ENCODE measurements at regions not wholly inside any gene's neighbourhood (a gene's known extent, or its start where the extent isn't known, plus 50 kb on each side); places are given as distances from the start of the nearest gene placed in this dataset.
"Not testable (repeated sequence)": the region's sequence is repeated elsewhere in the genome, so short reads cannot be mapped to it uniquely, and the experiment has no call there.

- not testable (repeated sequence) for FAIRE-seq; DNase-seq (ENCODE audit: insufficient read length, low spot score)
Observed at GRCh38 chr1:146522812-146523211, 294.0 kb upstream of the NOTCH2NLA start.

- DNase-seq (ENCODE audit: insufficient read length, low spot score); FAIRE-seq: not testable (repeated sequence)
Observed at GRCh38 chr1:146522345-146522744, 293.5 kb upstream of the NOTCH2NLA start.

- not testable (repeated sequence) for FAIRE-seq; DNase-seq (ENCODE audit: insufficient read length, low spot score)
Observed at GRCh38 chr1:146521804-146522203, 293.0 kb upstream of the NOTCH2NLA start.

GRCh38 chr1:146513754-146514153 is 284.9 kb upstream of the NOTCH2NLA start:
- not testable (repeated sequence) for FAIRE-seq; DNase-seq (ENCODE audit: insufficient read length, low spot score)

DNA sequence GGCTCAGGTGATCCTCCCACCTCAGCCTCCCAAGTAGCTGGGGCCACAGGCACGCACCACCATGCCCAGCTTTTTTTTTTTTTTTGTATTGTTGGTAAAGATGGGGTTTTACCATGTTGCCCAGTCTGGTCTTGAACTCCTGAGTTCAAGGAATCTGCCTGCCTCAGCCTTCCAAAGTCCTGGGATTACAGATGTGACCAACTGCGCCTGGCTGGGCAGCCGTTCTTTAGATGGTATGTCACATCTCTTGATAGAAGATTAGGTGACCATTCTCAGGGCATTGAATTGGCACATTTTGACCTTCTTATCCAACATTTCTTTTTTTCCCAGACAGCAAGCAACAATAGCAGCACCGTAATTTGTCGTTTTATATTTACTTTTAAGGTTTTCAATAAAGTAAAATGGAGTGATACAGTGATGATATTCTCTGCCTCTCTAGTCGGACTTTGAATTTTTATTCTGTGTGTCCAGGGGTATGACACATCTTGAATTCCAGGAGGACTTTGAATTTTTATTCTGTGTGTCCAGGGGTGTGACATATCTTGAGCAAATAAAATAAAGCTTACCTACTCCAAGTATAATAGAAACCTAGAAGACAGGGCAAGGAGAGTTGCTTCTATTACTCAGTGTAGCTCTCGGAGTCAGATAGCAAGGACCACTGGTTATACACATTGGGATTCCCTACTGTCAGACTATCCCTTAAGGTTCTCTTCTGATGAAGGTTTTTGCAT is 282.4 kb upstream of the NOTCH2NLA start:
- DNase-seq (ENCODE audit: insufficient read length, low spot score); FAIRE-seq: not testable (repeated sequence)

DNA sequence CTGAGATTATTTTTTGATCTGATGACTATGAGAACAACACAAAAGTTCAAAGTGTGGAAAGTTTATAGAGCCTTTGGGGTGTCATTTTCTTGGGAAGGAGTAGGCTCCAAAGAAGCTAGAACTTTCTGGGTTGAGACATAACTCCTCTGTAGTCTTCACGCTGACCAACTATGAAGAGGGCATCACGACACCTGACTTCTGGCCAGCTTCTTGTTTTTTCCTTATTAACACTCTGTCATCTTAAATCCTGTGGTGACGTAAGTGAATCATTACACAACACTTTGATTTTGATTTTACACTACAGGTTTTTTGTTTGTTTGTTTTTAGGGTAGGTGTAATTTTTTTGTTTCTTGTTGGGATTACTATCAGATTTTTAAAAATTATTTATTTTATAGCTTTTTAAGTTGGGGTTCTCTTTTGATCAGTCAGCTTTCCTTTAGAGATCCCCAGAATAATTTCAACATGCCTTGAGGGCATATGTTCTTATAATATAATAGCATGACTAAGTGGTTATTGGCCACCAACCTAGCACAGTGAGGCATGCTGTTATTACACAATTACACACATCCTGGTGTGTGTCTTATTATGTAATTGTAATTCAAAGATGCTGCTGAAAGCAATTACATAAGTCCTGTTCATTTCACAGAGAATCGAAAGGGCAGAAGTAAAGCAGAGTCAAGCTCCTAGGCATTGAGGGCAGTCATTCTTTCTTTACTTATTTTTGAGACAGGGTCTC is 281.6 kb upstream of the NOTCH2NLA start:
- not testable (repeated sequence) for DNase-seq (ENCODE audit: insufficient read length, low spot score); FAIRE-seq

- FAIRE-seq; DNase-seq (ENCODE audit: insufficient read length, low spot score): not testable (repeated sequence)
Observed at GRCh38 chr1:146504121-146504520, 275.3 kb upstream of the NOTCH2NLA start.

- not testable (repeated sequence) for DNase-seq (ENCODE audit: insufficient read length, low spot score); FAIRE-seq
Observed at GRCh38 chr1:146487555-146487954, 258.7 kb upstream of the NOTCH2NLA start.

GRCh38 chr1:146487155-146487554 is 258.3 kb upstream of the NOTCH2NLA start:
- not testable (repeated sequence) for DNase-seq (ENCODE audit: insufficient read length, low spot score); FAIRE-seq

DNA sequence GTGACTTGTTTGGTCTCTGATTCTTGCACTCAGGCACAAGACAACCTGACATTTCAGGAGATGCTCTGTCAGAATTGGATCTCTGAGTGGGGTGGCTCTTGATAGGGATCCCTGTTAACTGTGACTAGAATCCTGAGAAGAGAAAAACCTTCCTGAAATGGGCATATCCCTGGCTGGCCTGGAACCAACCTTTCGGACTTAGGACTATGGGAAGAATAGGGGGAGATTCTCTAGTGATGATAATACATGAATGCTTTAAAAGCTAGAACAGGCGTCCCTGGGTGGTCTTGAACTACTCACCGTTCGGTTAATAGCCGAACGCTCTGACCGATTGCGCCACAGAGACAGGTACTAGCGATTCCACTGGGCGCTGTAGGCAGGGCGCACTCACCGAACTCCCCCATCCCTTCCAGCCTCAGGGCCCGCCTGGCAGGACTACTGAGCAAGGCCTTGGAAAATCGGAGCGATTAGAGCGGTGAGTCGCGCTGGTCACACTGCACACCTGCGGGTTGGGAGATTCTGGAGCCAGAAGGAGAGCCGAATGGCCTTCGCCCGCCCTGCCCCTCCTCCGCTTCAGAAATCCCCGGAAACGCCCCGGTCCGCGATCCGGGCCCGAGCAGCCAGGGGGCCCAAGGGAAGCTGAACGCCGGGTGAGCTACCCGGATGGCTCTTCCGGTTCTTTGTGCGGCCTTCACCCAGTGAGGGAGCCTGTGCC is 257.6 kb upstream of the NOTCH2NLA start:
- DNase-seq (ENCODE audit: insufficient read length, low spot score); FAIRE-seq: not testable (repeated sequence)

- not testable (repeated sequence) for FAIRE-seq
Observed at GRCh38 chr1:146484195-146484594, 255.4 kb upstream of the NOTCH2NLA start.

GRCh38 chr1:146479188-146479587 is 250.4 kb upstream of the NOTCH2NLA start:
- not testable (repeated sequence) for DNase-seq (ENCODE audit: insufficient read length, low spot score); FAIRE-seq

More at GRCh38 chr1:146484195-146484594, 255.4 kb upstream of the NOTCH2NLA start:
- not testable (repeated sequence) for DNase-seq (ENCODE audit: insufficient read length, low spot score)

DNA sequence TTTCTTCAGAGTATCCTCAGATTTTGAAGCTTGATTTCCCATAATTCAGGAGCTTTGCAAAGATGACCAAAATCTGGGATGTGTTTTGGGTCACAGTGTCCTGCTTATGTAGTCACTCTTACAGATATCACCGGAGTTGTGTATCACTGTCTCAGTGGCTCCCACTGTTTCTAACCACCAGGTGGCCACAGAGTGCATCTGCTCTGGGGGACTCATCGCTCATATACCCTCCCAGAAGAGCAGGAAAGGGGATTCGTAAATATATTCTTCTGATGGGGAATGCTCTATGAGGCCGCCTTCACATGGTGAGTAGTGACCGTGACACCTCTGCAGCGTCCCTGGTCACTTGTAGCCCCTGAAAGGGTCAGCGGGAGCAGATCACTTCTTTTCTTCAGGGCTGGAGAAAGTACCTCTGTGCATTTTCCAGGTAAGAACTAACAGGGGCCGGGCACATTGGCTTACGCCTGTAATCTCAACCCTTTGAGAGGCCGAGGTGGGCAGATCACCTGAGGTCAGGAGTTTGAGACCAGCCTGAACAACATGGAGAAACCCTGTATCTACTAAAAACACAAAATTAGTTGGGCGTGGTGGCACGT is 249.4 kb upstream of the NOTCH2NLA start:
- FAIRE-seq: not testable (repeated sequence)

DNA sequence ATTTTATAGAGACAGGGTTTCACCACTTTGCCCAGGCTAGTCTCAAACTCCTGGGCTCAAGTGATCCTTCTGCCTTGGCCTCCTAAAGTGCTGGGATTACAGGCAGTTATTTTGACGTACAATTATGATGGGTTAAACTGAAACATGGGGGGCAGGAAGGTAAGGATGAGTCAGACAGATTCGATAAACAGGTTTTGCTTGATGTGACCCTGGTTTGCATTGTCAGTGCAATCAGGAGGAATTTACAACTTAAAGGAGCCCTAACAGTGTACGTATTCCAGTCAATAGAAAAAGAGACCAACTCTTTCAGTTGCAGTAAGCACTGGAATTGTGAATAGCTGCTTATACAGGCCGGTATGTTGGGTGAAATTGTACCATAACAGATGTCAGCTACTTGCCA is 246.3 kb upstream of the NOTCH2NLA start:
- not testable (repeated sequence) for DNase-seq (ENCODE audit: insufficient read length, low spot score); FAIRE-seq

More for the DNA sequence above, 249.4 kb upstream of the NOTCH2NLA start:
- DNase-seq (ENCODE audit: insufficient read length, low spot score): peak; percentile 21

DNA sequence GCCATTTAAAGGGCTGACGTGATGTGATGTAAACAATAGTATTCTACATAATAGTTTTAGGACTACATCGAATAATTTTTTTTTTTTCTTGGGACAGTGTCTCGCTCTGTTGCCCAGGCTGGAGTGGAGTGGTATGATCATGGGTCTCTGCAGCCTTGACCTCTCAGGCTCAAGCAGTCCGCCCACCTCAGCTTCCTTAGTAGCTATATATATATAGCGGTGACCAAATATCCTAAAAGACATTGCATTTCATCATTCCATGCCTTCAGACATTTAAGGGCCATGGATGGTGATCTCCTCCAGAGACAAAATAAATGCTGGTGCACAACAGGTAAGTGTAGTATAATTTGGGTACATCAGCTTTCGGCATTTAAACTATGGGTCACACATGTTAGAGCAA is 245.4 kb upstream of the NOTCH2NLA start:
- FAIRE-seq: not testable (repeated sequence)

GRCh38 chr1:146472192-146472861 is 243.5 kb upstream of the NOTCH2NLA start:
- not testable (repeated sequence) for FAIRE-seq; DNase-seq (ENCODE audit: insufficient read length, low spot score)

More for the DNA sequence above, 245.4 kb upstream of the NOTCH2NLA start:
- not testable (repeated sequence) for DNase-seq (ENCODE audit: insufficient read length, low spot score)

DNA sequence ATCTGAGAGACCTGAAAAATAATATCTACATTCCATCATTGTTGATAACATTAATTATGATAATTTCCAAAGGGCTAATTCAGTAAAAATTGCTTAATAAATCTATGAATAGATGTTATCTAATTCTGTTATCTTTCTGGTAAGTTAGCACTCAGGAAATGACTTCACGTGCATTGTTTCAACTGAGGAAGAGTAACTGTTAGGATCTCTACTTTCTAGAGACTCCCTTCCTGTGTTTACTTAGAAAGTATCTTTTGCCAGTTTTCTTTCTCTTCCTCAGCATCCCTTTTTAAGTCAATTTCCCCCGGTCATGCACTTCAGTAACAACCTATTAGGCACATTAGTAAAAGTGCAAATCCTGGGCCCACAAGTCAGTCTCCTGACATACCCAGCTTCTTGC is 231.1 kb upstream of the NOTCH2NLA start:
- not testable (repeated sequence) for FAIRE-seq; DNase-seq (ENCODE audit: insufficient read length, low spot score)

DNA sequence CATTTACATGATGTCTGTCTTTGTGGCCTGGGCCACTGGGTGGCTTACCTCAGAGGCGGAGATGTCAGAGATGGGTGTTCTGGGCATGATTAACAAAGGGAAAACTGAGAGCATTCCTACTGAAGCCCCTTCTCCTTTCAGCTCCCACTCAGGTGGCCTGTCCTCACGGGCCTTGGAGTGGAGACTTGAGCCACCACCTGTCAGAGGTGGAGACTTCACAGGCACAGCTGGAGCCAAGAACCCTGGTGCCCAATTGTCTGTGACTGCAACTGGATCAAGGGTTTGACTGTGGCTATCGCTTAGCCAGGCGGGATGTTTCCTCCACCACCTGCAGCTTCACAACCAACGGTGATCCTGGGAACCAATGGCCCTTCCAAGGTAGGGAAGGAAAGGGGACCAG is 230.5 kb upstream of the NOTCH2NLA start:
- FAIRE-seq; DNase-seq (ENCODE audit: insufficient read length, low spot score): not testable (repeated sequence)

DNA sequence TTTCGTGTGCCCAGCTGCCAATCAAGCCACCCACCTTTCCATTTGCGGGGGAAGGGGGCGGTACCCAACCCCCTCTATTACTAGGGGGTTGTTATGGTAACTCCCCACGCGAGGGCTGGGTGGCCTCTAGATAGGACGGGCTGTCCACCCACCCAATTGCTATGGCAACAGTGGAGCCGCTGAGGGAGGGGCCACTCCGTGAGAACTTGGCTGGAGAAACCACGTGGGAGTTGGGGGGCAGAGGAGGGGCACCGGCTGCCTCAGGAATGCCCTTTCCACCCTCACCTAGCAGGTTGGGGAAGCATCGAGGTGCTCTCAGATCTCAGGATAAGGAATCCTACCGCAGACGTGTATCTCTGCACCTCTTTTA is 220.0 kb upstream of the NOTCH2NLA start:
- not testable (repeated sequence) for DNase-seq (ENCODE audit: insufficient read length, low spot score); FAIRE-seq

Data from HTR-8/SVneo (cell line).